Epidermal melanocyte (primary cell): ENCODE measurements at regions not wholly inside any gene's neighbourhood (a gene's known extent, or its start where the extent isn't known, plus 50 kb on each side); places are given as distances from the start of the nearest gene placed in this dataset.

Experiments
- DNase-seq: peaks from one replicate; pipeline ENCODE4 v3.0.0; 2011; ENCODE audit warnings: low spot score; ENCODE audit not compliant: insufficient read length

DNA sequence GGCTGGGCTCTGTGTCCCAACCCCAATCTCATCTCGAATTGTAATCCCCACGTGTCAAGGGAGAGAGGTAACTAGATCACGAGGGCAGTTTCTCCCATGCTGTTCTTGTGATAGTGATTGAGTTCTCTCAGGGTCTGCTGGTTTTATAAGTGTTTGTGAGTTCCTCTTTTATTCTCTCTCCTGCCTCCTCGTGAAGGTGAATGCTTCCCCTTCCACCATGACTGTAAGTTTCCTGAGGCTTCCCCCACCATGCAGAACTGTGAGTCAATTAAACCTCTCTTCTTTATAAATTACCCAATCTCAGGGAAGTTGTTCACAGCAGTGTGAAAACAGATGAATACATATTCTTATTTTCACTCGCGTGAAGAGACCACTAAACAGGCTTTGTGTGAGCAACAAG is 148.2 kb downstream of the TMEM30B start:
- no peak for DNase-seq

DNA sequence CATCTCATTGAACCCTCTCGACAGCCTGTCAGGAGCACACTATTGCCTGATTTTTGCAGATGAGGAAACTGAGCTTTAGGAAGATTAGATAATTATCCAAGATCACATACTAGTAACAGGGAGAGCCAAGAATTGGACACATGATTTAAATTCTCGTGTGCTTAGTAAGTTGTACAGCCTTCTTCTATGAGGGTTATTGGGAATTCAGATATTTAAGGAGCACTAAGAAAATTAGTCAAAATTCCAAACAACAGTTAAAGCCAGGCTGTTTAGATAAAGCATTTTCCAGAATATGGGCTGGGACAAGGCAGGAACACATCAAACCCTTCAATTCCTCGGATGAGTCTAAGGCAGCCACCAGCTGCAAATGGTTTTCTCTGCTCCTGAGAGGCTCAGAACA is 148.8 kb downstream of the TMEM30B start:
- no peak for DNase-seq

DNA sequence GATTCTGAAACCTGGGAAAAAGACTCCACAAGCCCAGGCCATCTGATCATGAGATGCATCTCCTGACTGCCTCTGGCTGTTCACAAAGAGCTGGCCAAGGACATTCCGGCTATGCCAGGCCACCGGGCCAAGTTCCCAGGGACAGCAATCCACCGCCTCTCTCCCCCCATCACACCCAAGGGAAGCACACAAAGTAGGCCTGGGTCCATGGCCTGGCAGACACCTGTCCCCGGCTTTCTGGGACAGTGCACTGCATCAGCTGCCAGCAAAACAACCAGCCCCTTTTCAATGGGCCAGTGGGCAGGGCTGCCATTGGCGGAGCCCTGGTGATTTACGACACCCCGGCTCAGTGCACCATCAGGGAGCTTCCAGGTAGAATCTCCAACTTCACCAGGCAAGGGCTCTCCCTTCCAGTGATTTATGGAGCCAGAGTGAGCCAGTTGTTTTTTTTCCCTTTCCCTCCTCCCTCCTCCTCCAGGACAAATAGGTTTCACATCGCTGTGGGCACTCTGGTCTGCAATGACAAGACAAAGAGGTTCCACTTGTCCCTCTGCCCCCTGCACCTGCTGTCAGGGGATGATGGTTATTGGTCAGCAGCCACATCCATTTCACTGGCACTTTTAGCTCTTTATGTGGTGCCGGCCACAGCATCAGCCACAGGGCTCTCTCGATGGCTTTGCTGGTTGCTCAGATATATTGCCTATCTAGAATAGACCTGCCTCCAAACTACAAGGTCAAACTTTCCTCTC is 149.6 kb downstream of the SLC38A6 start:
- no peak for DNase-seq

GRCh38 chr14:61129168-61129745 is 148.2 kb downstream of the SLC38A6 start:
- DNase-seq = no peak

DNA sequence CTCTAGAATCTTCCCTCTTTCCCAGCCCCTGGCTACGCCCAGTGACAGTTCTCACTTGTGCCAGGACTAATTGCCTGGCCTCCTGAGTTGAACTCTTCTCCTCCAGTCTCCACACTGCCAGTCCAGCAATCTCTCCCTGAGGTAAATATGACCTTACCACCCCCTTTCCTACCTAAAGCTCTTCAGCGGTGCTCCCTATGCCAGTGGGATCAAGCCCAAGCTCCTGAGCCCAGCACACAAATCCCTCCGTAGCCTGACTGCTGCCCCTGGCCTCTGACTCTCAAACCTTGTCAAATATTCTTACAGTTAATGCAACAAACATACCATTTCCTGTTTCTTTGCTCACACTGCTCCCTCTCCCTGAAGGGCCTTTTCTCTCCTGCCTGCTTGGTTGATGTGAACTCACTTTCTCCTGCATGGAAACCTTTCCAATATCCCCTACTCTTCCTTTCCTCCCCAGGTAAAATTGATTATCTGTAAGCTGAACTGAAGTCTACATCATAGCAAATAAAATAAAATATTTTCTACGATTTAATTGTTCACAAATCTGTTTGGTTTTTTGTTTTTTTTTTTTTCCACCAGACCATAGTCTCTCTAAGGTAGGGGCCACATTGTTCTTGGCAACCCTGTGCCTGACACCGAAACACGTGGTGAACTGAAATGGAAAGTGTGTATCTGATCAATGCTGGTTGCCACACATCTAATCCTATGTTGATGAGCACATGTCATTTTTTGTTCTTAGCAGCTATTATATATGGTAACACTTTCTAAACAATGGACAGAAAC is 147.5 kb downstream of the SLC38A6 start:
- no peak for DNase-seq

DNA sequence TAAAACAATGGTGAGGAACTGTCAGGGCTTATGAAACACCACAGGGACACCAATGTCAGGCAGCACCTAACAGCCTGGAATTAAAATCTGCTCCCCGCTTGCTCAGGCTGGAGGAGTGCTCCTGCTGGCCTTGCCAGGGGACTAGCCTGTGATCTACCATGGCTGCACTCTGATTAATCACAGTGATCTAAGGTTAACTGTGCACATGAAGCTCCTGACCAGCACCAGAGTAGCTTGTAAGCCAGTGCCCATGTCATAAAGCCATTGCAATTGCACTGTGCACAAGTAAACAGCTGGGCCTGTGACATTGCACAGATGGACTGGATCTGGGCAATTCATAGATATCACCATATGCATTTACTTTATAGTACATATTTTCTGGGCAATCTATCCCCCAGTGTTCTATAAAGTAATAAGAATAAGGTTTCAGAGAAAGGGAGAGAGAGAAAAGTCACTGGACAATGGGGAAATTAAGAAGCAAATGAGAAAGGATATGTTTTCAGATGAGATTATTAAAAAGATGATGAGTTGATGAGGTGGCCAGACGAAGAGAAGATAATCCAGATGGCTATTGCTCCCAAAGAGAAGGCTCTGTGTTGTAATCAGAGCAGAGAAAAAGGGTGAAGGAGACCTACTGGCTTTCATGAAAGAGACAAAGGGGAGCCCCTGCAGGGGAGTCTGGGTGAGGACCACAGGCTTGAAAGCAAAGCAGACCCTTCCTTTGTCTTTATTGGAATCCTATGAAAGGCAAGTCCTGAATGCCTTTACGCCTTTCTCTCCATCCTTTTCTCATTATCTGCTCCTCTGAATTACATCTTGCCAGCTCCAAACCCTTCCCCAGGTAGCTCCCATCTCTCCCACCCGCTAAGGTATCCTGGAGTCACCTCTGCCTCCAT is 145.8 kb downstream of the SLC38A6 start:
- no peak for DNase-seq

DNA sequence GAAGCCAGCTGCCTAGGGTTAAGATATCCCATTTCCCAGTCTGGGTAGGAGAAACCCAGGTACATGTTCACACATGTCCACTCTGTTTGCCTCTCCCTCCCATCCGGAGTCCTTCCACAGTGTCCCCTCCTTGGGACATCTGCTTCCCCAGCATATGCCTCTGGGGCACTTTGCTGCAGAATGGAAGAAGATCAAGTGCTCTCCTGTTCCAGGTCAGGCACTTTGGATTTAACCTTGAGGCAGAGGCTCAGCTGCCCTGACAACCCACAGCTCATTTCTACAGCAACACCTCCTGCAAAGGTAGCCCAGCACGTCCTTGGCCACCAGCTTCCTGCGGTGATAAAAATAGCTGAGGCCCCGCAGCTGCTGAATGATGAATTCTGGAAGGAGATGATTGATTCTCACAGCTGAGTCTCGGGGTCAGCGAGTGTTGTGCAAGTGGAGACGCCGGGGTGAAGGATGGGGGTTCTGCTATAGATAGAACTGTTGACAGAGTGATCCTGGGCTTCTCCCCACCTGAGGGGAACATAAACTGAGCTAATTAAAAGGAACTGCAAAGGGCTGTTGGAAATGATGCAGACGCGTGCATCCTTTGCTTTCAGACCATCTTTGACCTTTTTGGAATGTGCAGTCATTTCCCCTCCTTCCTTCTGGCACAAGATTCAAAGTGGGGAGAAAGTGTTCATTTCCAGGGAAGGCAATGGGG is 145.0 kb downstream of the SLC38A6 start:
- no peak for DNase-seq

- no peak for DNase-seq
Measured at GRCh38 chr14:61125041-61125866, 144.2 kb downstream of the SLC38A6 start.

DNA sequence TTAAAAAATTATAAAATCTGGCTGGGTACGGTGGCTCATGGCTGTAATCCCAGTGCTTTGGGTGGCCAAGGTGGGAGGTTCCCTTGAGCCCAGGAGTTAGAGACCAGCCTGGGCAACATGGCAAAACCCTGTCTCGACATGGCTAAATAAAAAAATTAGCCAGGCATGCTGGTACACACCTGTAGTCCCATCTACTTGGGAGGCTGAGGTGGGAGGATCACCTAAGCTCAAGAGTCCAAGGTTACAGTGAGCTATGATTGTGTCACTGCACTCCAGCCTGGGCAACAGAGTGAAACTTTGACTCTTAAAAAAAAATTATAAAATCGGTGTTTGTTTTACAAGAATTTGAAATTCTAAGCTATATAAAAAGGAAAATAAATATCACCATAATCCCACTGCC is 141.8 kb downstream of the SLC38A6 start:
- DNase-seq = no peak

GRCh38 chr14:61121355-61121787 is 140.3 kb downstream of the SLC38A6 start:
- DNase-seq = no peak

DNA sequence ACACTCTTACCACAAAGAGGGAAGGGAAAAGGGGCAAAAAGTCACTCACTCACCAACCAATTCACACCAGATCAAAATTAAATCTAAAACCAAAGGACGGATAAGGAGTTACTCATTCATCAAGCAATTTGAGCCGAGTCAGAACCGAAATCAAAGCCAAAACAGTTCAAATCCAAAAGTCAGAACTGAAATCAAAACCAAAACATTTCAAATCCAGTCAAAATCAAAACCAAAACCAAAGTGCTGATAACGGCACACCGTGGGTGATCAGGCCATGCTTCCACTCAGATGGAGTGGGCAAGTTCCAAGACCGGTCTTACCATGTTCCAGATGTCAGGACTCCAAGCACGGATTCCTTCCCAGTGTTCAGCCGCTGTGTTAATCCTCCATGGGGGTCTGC is 139.5 kb downstream of the SLC38A6 start:
- no peak for DNase-seq

GRCh38 chr14:61119006-61119405 is 138.0 kb downstream of the SLC38A6 start:
- DNase-seq = no peak

GRCh38 chr14:61116369-61116768 is 135.3 kb downstream of the SLC38A6 start:
- DNase-seq = no peak

GRCh38 chr14:61113561-61114225 is 132.6 kb downstream of the SLC38A6 start:
- DNase-seq = no peak

DNA sequence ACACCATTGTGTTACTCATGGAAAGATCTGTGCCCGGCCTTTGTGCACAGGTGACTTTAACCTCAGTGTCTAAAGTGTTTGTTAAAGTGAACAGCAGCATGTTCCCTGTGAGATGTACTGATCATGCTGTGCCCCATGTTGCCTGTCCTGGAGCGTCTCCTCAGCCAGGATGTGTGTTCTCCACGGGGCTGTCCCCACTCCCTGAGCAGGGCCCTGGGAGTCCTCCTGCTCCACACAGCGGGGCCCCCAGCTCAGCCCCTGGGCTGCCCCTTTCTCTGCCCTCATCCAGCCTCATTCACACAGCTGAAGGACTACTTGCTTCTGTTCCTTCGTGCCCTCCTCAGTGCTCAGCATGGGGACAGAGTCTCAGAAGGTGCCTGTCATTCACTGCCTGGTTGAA is 131.5 kb downstream of the SLC38A6 start:
- no peak for DNase-seq

DNA sequence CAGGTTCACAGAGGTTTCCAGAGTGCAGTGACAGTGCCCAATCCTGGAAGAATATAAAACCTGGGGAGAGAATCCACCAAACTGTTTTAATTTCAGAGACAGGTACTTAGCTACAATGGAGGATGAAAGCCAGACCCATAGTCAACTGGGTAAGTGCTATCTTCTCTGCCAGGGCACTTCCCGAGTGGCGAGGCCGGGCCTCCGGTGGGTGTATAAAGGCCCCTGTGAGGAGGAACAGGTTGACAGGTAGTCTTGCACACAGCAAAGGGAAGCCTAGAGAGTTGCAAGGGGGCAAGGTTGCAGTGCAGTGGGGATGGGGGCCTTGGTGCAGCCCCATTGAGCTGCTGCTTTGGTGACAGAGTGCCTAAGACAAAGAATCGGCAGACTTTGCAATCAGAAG is 130.7 kb downstream of the SLC38A6 start:
- DNase-seq = no peak

GRCh38 chr14:61111209-61111665 is 130.2 kb downstream of the SLC38A6 start:
- DNase-seq = no peak

- DNase-seq = no peak
Measured at GRCh38 chr14:61110316-61111082, 129.5 kb downstream of the SLC38A6 start.

- DNase-seq = no peak
Measured at GRCh38 chr14:61109288-61109687, 128.2 kb downstream of the SLC38A6 start.
